Mammary epithelial cell (primary cell): ENCODE measurements at regions not wholly inside any gene's neighbourhood (a gene's known extent, or its start where the extent isn't known, plus 50 kb on each side); places are given as distances from the start of the nearest gene placed in this dataset.

ENCODE experiments used
- EZH2 ChIP-seq: IDR thresholded peaks from 2 replicates; pipeline ENCODE4 v1.6.1; 2012; ENCODE audit warnings: low read length, inconsistent platforms, borderline replicate concordance
- TF ChIP-seq, protein P1 (sequence below), 2 donors: IDR thresholded peaks in 1 of 2; conservative IDR thresholded peaks in 1 of 2; 2 replicates each; pipeline ENCODE4 v1.5.1; 2011 to 2012; ENCODE audit warnings: inconsistent platforms in 2 of 2, low read length in 2 of 2, mild to moderate bottlenecking in 2 of 2, control low read depth in 1 of 2, low read depth in 1 of 2; ENCODE audit not compliant: insufficient read depth in 1 of 2; ENCODE audit errors: extremely low read depth in 1 of 2

DNA sequence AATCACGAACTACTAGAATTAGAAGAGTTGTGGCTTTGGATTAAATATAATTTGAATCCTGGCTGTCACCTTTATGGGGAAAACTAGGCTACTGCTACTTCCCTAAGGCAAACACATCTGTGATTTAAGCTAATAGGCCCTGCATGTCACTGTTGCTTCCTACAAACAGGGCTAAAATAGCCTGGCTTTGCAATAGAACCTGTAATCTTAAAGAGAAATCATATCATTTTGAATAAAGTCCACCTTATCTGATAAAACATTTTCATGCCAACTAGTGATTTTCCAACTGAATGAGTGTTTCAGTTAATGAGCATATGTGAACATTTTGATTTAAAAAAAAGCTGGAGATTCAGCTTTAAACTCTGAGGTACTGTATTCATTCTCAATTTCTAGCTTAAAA, 208.0 kb downstream of the GPR37 start:
- TF ChIP-seq, protein P1, sequence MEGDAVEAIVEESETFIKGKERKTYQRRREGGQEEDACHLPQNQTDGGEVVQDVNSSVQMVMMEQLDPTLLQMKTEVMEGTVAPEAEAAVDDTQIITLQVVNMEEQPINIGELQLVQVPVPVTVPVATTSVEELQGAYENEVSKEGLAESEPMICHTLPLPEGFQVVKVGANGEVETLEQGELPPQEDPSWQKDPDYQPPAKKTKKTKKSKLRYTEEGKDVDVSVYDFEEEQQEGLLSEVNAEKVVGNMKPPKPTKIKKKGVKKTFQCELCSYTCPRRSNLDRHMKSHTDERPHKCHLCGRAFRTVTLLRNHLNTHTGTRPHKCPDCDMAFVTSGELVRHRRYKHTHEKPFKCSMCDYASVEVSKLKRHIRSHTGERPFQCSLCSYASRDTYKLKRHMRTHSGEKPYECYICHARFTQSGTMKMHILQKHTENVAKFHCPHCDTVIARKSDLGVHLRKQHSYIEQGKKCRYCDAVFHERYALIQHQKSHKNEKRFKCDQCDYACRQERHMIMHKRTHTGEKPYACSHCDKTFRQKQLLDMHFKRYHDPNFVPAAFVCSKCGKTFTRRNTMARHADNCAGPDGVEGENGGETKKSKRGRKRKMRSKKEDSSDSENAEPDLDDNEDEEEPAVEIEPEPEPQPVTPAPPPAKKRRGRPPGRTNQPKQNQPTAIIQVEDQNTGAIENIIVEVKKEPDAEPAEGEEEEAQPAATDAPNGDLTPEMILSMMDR (conservative IDR thresholded peaks at IDR 0.05 in 1 of 2, IDR thresholded peaks at IDR 0.05 in 1 of 2; ENCODE audit: extremely low read depth in 1 of 2, insufficient read depth in 1 of 2, low read depth in 1 of 2, low read length in 2 of 2), result no peak
- no peak for TF ChIP-seq EZH2
